ENCODE measurements at regions not wholly inside any gene's neighbourhood (a gene's known extent, or its start where the extent isn't known, plus 50 kb on each side); places are given as distances from the start of the nearest gene placed in this dataset.
A peak's percentile ranks its signal among the peaks of the same experiment; 100 is the strongest.
"Not testable (repeated sequence)": the region's sequence is repeated elsewhere in the genome, so short reads cannot be mapped to it uniquely, and the experiment has no call there.

GRCh38 chr7:142626420-142627035, 122.7 kb upstream of the PRSS1 start:
- intact Hi-C loops (cut with DNase I, micrococcal nuclease): no loop called here
- peak; percentile 30 for TF ChIP-seq CTCF (IDR thresholded peaks at IDR 0.05)

GRCh38 chr7:142625216-142625615, 124.1 kb upstream of the PRSS1 start:
- H3K36me3 ChIP-seq (ENCODE audit: low read depth); H3K4me1 ChIP-seq (ENCODE audit: low read depth); H3K9me3 ChIP-seq; H3K4me3 ChIP-seq; intact Hi-C loops (cut with DNase I, micrococcal nuclease); DNase-seq: not testable (repeated sequence)
- peak; percentile 8 for ATAC-seq

More at GRCh38 chr7:142626420-142627035, 122.7 kb upstream of the PRSS1 start:
- H3K36me3 ChIP-seq (ENCODE audit: low read depth): no peaks in the 10 kb centered on the region
- DNase-seq (peak in 2 of 3 donors; percentile 30 to 84), ATAC-seq (peak; percentile 78)
- H3K4me1 ChIP-seq (ENCODE audit: low read depth): no peaks in the 10 kb centered on the region
- H3K9me3 ChIP-seq: no peaks in the 10 kb centered on the region
- H3K4me3 ChIP-seq: no peak overlapping the region

GRCh38 chr7:142620402-142620801, 128.9 kb upstream of the PRSS1 start:
- intact Hi-C loops (cut with DNase I, micrococcal nuclease): no loop called here
- no peaks in the 10 kb centered on the region for H3K9me3 ChIP-seq
- H3K36me3 ChIP-seq (ENCODE audit: low read depth): no peaks in the 10 kb centered on the region
- H3K4me1 ChIP-seq (ENCODE audit: low read depth): no peaks in the 10 kb centered on the region
- TF ChIP-seq CTCF (IDR thresholded peaks at IDR 0.05): no peak
- DNase-seq: no peak
- ATAC-seq: no peak
- H3K4me3 ChIP-seq: no peak overlapping the region

GRCh38 chr7:142618655-142619351, 130.5 kb upstream of the PRSS1 start:
- H3K4me3 ChIP-seq: no peak overlapping the region
- intact Hi-C loops (cut with DNase I, micrococcal nuclease): no loop called here
- H3K36me3 ChIP-seq (ENCODE audit: low read depth): no peaks in the 10 kb centered on the region
- TF ChIP-seq CTCF (IDR thresholded peaks at IDR 0.05): no peak
- H3K9me3 ChIP-seq: no peaks in the 10 kb centered on the region
- DNase-seq (no peak), ATAC-seq (no peak)
- no peaks in the 10 kb centered on the region for H3K4me1 ChIP-seq (ENCODE audit: low read depth)

GRCh38 chr7:142616842-142617241, 132.4 kb upstream of the PRSS1 start:
- intact Hi-C loops (cut with DNase I, micrococcal nuclease): no loop called here
- Histone ChIP-seq H3K9me3 (no peaks in the 10 kb centered on the region), H3K4me1 (ENCODE audit: low read depth) (no peaks in the 10 kb centered on the region), H3K36me3 (ENCODE audit: low read depth) (no peaks in the 10 kb centered on the region), H3K4me3 (no peak overlapping the region)
- ATAC-seq (no peak), DNase-seq (no peak)
- TF ChIP-seq CTCF (IDR thresholded peaks at IDR 0.05): no peak

- no peak for ATAC-seq
- no peaks in the 10 kb centered on the region for H3K36me3 ChIP-seq (ENCODE audit: low read depth)
- intact Hi-C loops (cut with DNase I, micrococcal nuclease): no loop called here
- H3K4me1 ChIP-seq (ENCODE audit: low read depth): no peaks in the 10 kb centered on the region
- H3K4me3 ChIP-seq: no peak overlapping the region
- DNase-seq: no peak
- H3K9me3 ChIP-seq: no peaks in the 10 kb centered on the region
- no peak for TF ChIP-seq CTCF (IDR thresholded peaks at IDR 0.05)
These were observed 133.1 kb upstream of the PRSS1 start for GRCh38 chr7:142616121-142616643.

Measured in mucosa of descending colon (tissue), 3 donors.